H1 (cell line): ENCODE measurements at regions not wholly inside any gene's neighbourhood (a gene's known extent, or its start where the extent isn't known, plus 50 kb on each side); places are given as distances from the start of the nearest gene placed in this dataset.

ENCODE experiments used
- CTCF ChIA-PET: fragments of 300-600 bp; sonication (Branson Sonifier 250); formaldehyde crosslinking; loops from one replicate; lab custom pipeline; 2021; ENCODE audit not compliant: partially characterized antibody; lab: Charles Lee
- POLR2A ChIA-PET: fragments of 300-600 bp; sonication (Branson Sonifier 250); formaldehyde crosslinking; loops from one replicate; lab custom pipeline; 2021; ENCODE audit warnings: inconsistent platforms; ENCODE audit not compliant: partially characterized antibody; lab: Charles Lee
- DNase-seq, 2 experiments: peaks; one replicate each; pipeline versions ENCODE4 v3.0.0 to v3.0.0-alpha.2; 2010 to 2022; ENCODE audit warnings: low spot score in 2 of 2, low read depth in 1 of 2, mixed read lengths in 1 of 2
- FAIRE-seq: peaks from 2 replicates; lab custom pipeline; 2011; peaks lifted over from hg19 to GRCh38; lab: Jason Lieb, UNC
- H2AFZ ChIP-seq: 2 replicates; pipeline ENCODE4 v1.8.1; 2012; ENCODE audit warnings: low read length, inconsistent platforms
- H2AK5ac ChIP-seq: 2 replicates; pipeline ENCODE4 v1.6.1; 2013; ENCODE audit warnings: low read depth, low read length
- H2BK120ac ChIP-seq: replicated peaks from 2 replicates; pipeline ENCODE3; 2013; ENCODE audit warnings: low read depth, low read length, inconsistent platforms
- H2BK12ac ChIP-seq: 2 replicates; pipeline ENCODE4 v1.6.1; 2013; ENCODE audit warnings: low read depth, low read length
- H2BK15ac ChIP-seq: 2 replicates; pipeline ENCODE4 v1.6.1; 2013; ENCODE audit warnings: low read length
- H2BK20ac ChIP-seq: 2 replicates; pipeline ENCODE4 v1.6.1; 2013; ENCODE audit warnings: low read length
- H2BK5ac ChIP-seq: 2 replicates; pipeline ENCODE4 v1.6.1; 2013; ENCODE audit warnings: low read depth, low read length
- H3K14ac ChIP-seq: 2 replicates; pipeline ENCODE4 v1.6.1; 2013; ENCODE audit warnings: inconsistent platforms; ENCODE audit not compliant: insufficient read length
- H3K18ac ChIP-seq: 2 replicates; pipeline ENCODE4 v1.6.1; 2013; ENCODE audit warnings: low read length; ENCODE audit errors: extremely low read depth
- H3K23ac ChIP-seq: 2 replicates; pipeline ENCODE4 v1.6.1; 2013; ENCODE audit warnings: inconsistent platforms; ENCODE audit not compliant: insufficient read length
- H3K23me2 ChIP-seq: 2 replicates; pipeline ENCODE4 v1.6.1; 2013; ENCODE audit warnings: low read depth, low read length
- H3K27ac ChIP-seq: 2 replicates; pipeline ENCODE4 v1.6.1; 2011; ENCODE audit warnings: low read depth, low read length, inconsistent platforms
- H3K27me3 ChIP-seq, 4 experiments: replicated peaks in 1 of 4; 1 replicate in 1 of 4; 2 replicates in 3 of 4; pipeline versions ENCODE4 v1.6.1 to v1.8.1; 2011 to 2013; ENCODE audit warnings: low read length in 3 of 4, mild to moderate bottlenecking in 3 of 4, inconsistent platforms in 2 of 4, mixed read lengths in 2 of 4, moderate library complexity in 1 of 4; ENCODE audit not compliant: control insufficient read depth in 3 of 4, insufficient read depth in 3 of 4; ENCODE audit errors: extremely low read depth in 1 of 4
- H3K36me3 ChIP-seq, 4 experiments: 2 replicates each; pipeline versions ENCODE4 v1.6.1 to v1.8.1; 2011 to 2013; ENCODE audit warnings: mild to moderate bottlenecking in 4 of 4, low read length in 3 of 4, moderate library complexity in 2 of 4, control low read depth in 1 of 4, inconsistent platforms in 1 of 4; ENCODE audit not compliant: insufficient read depth in 4 of 4, control insufficient read depth in 2 of 4
- H3K4ac ChIP-seq: replicated peaks from 2 replicates; pipeline ENCODE3; 2013; ENCODE audit warnings: low read length, low read depth, mixed read lengths, inconsistent platforms; ENCODE audit not compliant: insufficient read length
- H3K4me1 ChIP-seq, 4 experiments: replicated peaks in 1 of 4; 1 replicate in 1 of 4; 2 replicates in 3 of 4; pipeline versions ENCODE4 v1.6.1 to v1.8.1; 2011 to 2013; ENCODE audit warnings: low read length in 3 of 4, inconsistent platforms in 2 of 4, mixed read lengths in 1 of 4; ENCODE audit not compliant: insufficient read depth in 4 of 4, control insufficient read depth in 3 of 4
- H3K4me2 ChIP-seq, 2 experiments: 2 replicates each; pipeline versions ENCODE4 v1.6.1 to v1.8.1; 2011 to 2013; ENCODE audit warnings: low read depth in 2 of 2, low read length in 2 of 2, control low read depth in 1 of 2, inconsistent platforms in 1 of 2, mild to moderate bottlenecking in 1 of 2; ENCODE audit not compliant: insufficient read depth in 1 of 2
- H3K4me3 ChIP-seq, 4 experiments: fragments of 200-600, 300-600 bp in 1 of 4; sonication (generic), shearing (Covaris generic), sonication (Bioruptor Twin) in 1 of 4; 2 replicates each; pipeline versions ENCODE4 v1.5.1 to v1.8.1; 2011 to 2016; ENCODE audit warnings: low read length in 4 of 4, low read depth in 3 of 4, control low read depth in 2 of 4, inconsistent platforms in 2 of 4, mild to moderate bottlenecking in 2 of 4, mixed read lengths in 1 of 4, moderate library complexity in 1 of 4; ENCODE audit not compliant: insufficient read depth in 2 of 4; ENCODE audit errors: extremely low read depth in 1 of 4
- H3K56ac ChIP-seq: replicated peaks from 2 replicates; pipeline ENCODE3; 2013; ENCODE audit warnings: low read depth, mild to moderate bottlenecking, mixed read lengths, low read length, inconsistent platforms; ENCODE audit not compliant: insufficient read length
- H3K79me1 ChIP-seq: 2 replicates; pipeline ENCODE4 v1.6.1; 2013; ENCODE audit warnings: low read depth, low read length, control low read depth
- H3K79me2 ChIP-seq, 2 experiments: 2 replicates each; pipeline versions ENCODE4 v1.6.1 to v1.8.1; 2012 to 2013; ENCODE audit warnings: low read length in 2 of 2, mild to moderate bottlenecking in 2 of 2, inconsistent platforms in 1 of 2; ENCODE audit not compliant: insufficient read depth in 2 of 2, control insufficient read depth in 1 of 2
- H3K9ac ChIP-seq, 4 experiments: replicated peaks in 1 of 4; 1 replicate in 1 of 4; 2 replicates in 3 of 4; pipeline versions ENCODE4 v1.6.1 to v1.8.1; 2011 to 2013; ENCODE audit warnings: low read depth in 3 of 4, low read length in 3 of 4, control low read depth in 2 of 4, mild to moderate bottlenecking in 2 of 4, moderate library complexity in 2 of 4, inconsistent platforms in 1 of 4; ENCODE audit errors: extremely low read depth in 1 of 4
- H3K9me3 ChIP-seq, 2 experiments: 2 replicates each; pipeline versions ENCODE4 v1.6.1 to v1.8.1; 2012 to 2013; ENCODE audit warnings: mild to moderate bottlenecking in 2 of 2, moderate library complexity in 2 of 2, control low read depth in 1 of 2, inconsistent platforms in 1 of 2, low read depth in 1 of 2, low read length in 1 of 2, mixed read lengths in 1 of 2; ENCODE audit not compliant: insufficient read depth in 2 of 2
- H4K20me1 ChIP-seq, 2 experiments: replicated peaks in 1 of 2; 2 replicates each; pipeline versions ENCODE3 to v1.8.1; 2011 to 2013; ENCODE audit warnings: inconsistent platforms in 2 of 2, low read length in 2 of 2, mild to moderate bottlenecking in 1 of 2; ENCODE audit not compliant: insufficient read depth in 2 of 2, control insufficient read depth in 1 of 2
- H4K5ac ChIP-seq: 2 replicates; pipeline ENCODE4 v1.6.1; 2013; ENCODE audit warnings: low read length, low read depth, mixed read lengths, inconsistent platforms; ENCODE audit not compliant: insufficient read length
- H4K8ac ChIP-seq: 2 replicates; pipeline ENCODE4 v1.8.0; 2013; ENCODE audit warnings: mild to moderate bottlenecking, moderate library complexity, low read length, inconsistent platforms; ENCODE audit not compliant: insufficient read depth; ENCODE audit errors: extremely low read depth
- H4K91ac ChIP-seq: replicated peaks from 2 replicates; pipeline ENCODE3; 2013; ENCODE audit warnings: low read length, mixed read lengths, inconsistent platforms; ENCODE audit not compliant: insufficient read length
- ATF3 ChIP-seq: IDR thresholded peaks from 2 replicates; pipeline ENCODE4 v1.6.1; 2011; ENCODE audit warnings: low read depth, mild to moderate bottlenecking, low read length; ENCODE audit not compliant: insufficient read depth
- E2F6 ChIP-seq: IDR thresholded peaks from 2 replicates; pipeline ENCODE4 v1.6.1; 2012; ENCODE audit warnings: inconsistent platforms
- SIRT6 ChIP-seq: IDR thresholded peaks from one replicate; pipeline ENCODE4 v1.7.1; 2012; ENCODE audit warnings: low read length, inconsistent platforms
- TEAD4 ChIP-seq: IDR thresholded peaks from 2 replicates; pipeline ENCODE4 v1.6.1; 2012; ENCODE audit warnings: low read depth, low read length, inconsistent platforms, mixed read lengths
- WGBS, 2 experiments: shearing (Covaris generic) in 1 of 2; methylation state at CpG; one replicate each; pipeline versions ENCODE4 v1.1.6 to v1.1.7; 2013 to 2015; ENCODE audit warnings: low lambda C conversion rate in 2 of 2, mixed read lengths in 2 of 2, inconsistent platforms in 1 of 2, low coverage in 1 of 2, missing lambda C conversion rate in 1 of 2; ENCODE audit not compliant: insufficient replicate concordance in 2 of 2, insufficient coverage in 1 of 2, insufficient read length in 1 of 2; ENCODE audit errors: extremely low coverage in 1 of 2, missing lambda C conversion rate in 1 of 2; 5-methylcytosine and 5-hydroxymethylcytosine counted together

GRCh38 chr5:106698169-106698568 lies 972.6 kb downstream of the EFNA5 start:
- Histone ChIP-seq H2AFZ (no peak overlapping the region), H3K4me3 (no peak overlapping the region), H3K27me3 (no peaks in the 10 kb centered on the region), H4K8ac (no peak overlapping the region), H3K9me3 (no peaks in the 10 kb centered on the region), H4K91ac (no peak overlapping the region), H3K23me2 (no peaks in the 10 kb centered on the region), H3K14ac (no peak overlapping the region), H2BK5ac (no peak overlapping the region), H3K4ac (no peak overlapping the region), H3K9ac (no peak overlapping the region), H3K56ac (no peak overlapping the region), H3K18ac (no peak overlapping the region), H4K20me1 (no peaks in the 10 kb centered on the region), H3K4me2 (no peak overlapping the region), H2BK15ac (no peak overlapping the region), H2BK120ac (no peak overlapping the region), H2AK5ac (no peak overlapping the region), H3K4me1 (peaks cover 0 to 5% (median 0%) of the 10 kb centered on the region in 4 experiments; a peak in 2 of 7 replicates), H4K5ac (no peak overlapping the region), H3K79me1 (no peaks in the 10 kb centered on the region), H3K36me3 (no peaks in the 10 kb centered on the region), H3K23ac (no peak overlapping the region), H2BK20ac (no peak overlapping the region), H3K79me2 (no peaks in the 10 kb centered on the region), H3K27ac (no peak overlapping the region), H2BK12ac (no peak overlapping the region)
- POLR2A ChIA-PET, result no interaction called here
- WGBS, 2 experiments, result 92% methylated on average over 5 of the region's 5 CpGs; no CpG with 5 or more reads in 1 of the 2 experiments
- no peak for DNase-seq
- CTCF ChIA-PET, result interaction anchor here (1.3 kb wide), 1 partner anchor 770 kb away, joined by 3 read pairs; no protein-coding TSS in a partner anchor
- FAIRE-seq, result no peak
- TF ChIP-seq SIRT6 (no peak), E2F6 (no peak), TEAD4 (0 out of 2 replicates have a peak, but pooled peaks have one; percentile 49), ATF3 (no peak)
